CD1c-positive myeloid dendritic cell (primary cell): ENCODE measurements at regions not wholly inside any gene's neighbourhood (a gene's known extent, or its start where the extent isn't known, plus 50 kb on each side); places are given as distances from the start of the nearest gene placed in this dataset.

Experiments used
- DNase-seq: peaks from one replicate; pipeline ENCODE4 v3.0.0-alpha.2; 2016; ENCODE audit errors: extremely low spot score

DNA sequence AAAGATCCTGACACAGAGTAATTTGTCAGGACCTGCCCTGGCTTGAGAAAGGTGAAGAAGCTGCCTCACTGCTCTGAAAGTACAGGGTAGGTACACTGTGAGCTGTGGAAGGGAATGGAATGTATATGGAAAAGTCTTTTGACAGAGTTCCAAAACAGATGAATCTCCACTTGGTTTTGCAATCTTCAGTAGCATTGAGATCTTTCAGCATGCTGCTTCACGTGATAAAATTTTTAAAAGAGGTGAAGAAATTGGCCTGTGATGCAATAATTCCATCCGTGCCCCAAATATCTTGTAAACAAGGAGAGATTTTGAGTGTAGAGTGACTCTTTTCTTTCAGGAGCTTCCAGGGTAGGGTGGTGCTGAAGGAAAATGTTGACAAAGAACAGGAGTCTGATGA, 123.1 kb downstream of the OSR1 start:
- DNase-seq = no peak

DNA sequence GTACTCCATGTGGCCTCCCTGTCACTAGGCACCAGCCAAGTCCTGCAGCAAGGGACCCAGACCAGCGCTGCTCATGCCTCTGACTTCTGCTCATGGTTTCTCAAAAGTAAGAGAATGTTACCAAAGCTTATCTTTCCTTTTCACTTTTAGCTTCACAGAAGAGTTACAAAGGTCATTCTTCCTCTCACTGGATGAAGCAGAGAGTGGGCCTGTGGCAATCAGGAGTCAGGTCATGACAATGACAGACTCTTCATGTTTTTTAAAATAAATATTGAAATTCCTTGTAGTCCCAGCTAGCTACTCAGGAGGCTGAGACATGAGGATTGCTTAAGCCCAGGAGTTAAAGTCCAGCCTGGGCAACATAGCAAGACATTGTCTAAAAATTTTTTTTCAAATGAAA, 126.1 kb downstream of the OSR1 start:
- no peak for DNase-seq

DNA sequence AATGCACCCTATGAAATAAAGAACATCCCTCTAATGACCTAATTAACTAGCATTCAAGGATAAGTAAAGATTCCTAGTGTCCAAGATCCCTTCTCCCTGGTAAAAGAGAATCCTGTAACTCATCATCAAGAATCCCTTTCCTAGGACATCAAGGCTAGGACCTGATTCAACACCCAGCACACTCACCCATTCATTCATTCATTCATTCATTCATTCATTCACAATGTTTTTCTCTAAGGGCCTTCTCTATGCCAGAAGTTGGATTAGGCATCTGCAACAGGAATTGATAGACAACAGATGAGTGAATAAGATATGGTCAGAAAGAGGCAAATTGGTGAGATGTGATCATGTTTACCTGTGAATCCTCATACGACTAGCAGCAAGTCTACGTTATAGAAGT, 126.8 kb downstream of the OSR1 start:
- no peak for DNase-seq

DNA sequence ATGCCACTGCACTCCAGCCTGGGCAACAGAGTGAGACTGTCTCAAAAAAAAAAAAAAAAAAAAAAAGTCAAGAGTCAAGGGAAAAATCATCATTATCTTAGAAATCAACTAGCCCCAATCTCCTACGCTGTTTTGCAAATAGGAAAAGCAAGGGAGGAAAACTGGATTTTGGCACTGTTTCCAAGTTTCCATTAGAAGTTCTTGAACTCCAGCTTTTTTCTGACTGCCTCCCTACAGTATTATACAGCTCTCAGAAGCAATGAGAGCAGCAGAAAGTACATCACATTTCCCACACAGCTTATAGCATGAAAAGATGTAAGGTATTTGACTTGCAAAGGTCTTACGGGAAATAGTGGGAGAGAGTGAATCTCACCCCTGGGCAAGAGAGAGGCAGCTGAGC, 127.8 kb downstream of the OSR1 start:
- no peak for DNase-seq

DNA sequence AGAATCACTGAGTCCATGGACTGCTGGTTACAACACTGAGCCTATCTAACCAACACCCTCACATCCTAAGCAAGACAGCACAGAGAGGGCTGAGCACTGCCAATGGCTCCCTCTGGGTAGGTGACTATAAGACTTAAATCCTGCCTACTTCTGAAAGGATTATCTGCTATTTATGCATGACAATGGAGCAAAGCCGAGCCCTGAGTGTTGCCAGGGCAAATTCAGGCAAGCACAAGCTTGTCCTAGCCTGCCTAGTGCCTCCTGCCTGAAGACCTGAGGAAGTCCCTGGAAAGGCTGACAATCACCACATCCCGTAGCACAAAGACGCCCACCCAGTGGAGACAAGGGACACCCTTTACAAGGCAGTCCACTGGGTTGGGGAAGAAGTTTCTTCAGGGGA, 129.7 kb downstream of the OSR1 start:
- DNase-seq = no peak

DNA sequence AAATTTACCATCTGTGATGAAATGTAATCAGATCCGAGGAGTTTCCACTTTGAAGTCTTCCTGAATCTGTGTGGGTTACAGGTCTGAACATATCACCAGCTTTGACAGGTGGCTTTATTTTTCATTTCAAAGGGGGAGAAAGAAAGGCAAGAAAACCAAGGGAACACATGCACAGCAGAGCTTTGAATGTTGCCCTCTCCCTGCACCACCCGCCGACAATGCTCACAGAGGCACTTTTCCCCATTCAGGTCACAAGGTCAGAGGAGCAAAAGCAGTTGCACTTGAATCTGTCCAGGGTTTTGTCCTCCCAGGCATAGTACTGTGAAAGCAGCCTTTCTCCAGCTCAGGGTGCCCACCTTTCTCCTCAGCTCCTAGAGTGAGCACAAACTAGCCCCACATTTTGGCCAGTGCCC, 130.2 kb downstream of the OSR1 start:
- no peak for DNase-seq

DNA sequence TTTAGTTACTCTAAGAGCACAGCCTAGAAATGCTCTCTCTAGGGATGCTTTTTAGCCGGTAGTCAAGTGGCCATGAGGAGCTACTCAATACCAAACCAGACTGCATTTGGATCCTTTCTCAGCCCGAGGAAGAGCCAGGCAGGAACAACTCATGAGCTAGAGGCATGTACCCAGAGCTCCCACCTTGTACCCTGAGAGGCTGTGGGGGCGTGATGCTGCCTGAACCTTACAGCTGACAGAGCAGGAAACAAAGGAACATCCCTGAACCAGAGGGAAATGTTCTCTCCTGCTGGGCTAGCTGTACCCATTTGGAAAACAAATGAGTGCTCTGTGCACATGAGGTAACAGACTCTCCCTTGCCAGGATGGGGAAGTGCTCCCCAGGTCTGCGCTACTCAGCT, 131.6 kb downstream of the OSR1 start:
- no peak for DNase-seq

DNA sequence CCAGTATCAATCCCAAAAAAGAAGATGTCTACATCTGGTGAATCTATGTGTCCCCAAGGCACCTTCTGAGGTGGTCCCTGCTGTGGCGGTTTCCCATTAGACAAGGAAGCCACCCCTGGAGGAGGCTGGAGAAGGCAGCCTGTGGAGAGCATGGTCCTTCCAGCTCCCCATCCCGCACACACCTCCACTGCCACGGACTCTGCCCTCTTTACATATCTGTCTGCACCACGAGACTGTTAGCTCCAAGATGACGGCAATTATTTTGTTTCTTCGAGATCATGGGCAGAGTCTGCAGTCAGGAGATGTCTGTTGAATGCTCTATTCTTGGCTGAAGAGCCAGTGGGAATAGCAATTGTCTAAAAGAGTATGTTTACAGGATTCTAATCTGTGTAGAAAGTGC, 132.0 kb downstream of the OSR1 start:
- no peak for DNase-seq

DNA sequence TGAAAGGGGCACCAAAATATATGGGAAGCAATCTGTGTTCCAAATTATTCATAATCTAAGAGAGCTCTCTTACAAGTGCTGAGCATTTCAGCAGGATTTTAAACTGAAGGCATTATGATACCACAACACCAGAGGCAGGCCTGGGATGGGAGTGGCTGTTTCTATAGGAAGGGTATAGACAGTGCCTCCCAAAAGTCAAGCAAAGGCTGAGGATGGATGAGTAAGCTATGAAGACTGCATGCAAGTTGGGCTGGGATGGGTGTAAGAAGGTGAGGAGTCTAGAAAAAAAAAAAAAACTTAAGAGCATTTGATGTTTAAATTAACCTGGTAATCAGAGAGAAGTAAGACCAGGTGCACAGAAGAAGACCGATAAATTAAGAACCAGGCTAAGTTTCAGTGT, 132.5 kb downstream of the OSR1 start:
- no peak for DNase-seq

DNA sequence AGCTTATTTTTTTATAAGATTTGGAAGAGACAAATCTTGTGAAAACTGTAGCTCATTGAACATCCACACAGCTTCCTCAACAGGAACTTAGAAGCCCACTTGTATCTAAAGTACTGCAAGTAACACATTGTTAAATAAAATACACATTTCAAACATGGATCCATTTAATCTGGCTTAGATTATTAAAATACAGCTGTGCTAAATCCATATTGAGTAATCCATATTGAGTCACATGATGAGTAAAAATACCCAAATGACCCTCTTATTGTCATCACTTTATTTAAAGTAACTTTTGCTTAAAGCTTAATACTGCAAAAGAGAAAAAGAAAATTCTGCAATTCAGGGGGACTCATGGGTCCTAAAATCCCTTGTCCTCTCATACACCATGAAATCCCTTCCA, 133.3 kb downstream of the OSR1 start:
- no peak for DNase-seq

DNA sequence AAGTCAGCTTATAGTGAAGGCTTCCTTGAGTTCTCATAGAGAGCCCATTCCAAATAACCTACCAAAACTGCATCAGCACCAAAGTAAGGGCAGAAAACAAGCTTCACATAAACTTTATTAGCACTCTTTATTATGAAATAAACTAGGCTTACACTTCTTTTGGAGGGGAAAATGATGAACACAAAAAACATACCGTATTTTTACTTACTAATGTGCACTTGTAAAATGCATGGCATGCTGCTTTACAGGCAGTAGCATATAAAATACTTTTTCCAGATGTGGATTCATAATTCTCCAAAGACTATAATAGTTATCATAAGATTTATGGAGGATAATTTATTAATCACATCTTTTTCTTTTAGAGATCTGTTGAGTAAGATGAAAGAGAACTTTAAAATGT, 133.9 kb downstream of the OSR1 start:
- no peak for DNase-seq

DNA sequence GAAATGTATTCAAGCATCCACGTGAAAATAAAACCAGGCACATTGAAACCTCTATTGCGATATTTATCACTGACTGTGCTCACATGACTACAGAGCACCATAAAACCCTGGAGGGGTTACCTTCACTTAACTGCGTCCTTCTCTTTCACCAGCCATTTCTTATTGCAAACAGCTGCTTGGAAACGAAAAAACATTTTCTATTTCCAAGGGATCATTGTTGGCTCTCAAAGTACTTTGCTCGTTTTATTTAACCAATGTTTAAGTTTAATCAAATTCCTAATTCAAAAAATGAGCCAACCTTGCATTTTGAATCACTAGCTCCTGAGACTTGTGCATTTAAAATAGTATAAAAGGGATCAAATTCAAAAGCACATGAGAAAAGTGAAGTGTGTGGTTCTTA, 134.4 kb downstream of the OSR1 start:
- DNase-seq = no peak

DNA sequence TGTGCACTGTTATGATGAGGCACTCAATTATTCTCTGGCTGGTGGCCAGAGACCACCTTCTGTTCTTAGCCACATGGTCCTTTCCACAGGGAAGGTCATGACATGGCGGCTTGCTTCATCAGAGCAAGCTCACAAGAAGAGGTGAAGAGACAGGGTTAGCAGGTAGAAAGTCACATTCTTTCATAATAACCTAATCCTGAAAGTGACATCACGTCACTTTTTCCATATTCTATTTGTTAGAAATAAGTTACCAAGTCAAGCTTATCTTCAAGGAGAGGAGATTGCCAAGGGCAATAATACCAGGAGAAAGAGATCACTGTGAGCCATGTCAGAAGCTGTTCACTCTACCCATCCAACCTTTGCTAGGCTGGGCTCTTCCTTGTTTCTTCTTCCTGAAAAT, 139.4 kb downstream of the OSR1 start:
- DNase-seq = no peak

DNA sequence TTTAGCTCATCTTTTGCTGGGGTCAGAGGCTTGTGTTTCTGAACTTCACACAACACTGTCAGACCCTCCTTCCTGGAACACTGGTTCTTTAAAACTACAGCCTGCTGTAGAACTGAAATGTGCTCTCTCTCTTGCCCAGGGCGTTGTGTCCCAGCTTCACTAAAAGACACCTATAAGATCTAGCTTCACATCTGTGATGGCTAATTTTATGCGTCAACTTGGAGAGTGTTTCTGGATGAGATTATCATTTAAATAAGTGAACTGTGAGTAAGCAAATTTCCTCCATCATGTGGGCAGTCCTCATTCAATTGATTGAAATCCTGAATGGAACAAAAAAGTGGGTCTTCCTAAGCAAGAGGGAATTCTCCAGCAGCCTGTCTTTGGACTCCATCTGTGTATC, 140.3 kb downstream of the OSR1 start:
- DNase-seq = no peak

DNA sequence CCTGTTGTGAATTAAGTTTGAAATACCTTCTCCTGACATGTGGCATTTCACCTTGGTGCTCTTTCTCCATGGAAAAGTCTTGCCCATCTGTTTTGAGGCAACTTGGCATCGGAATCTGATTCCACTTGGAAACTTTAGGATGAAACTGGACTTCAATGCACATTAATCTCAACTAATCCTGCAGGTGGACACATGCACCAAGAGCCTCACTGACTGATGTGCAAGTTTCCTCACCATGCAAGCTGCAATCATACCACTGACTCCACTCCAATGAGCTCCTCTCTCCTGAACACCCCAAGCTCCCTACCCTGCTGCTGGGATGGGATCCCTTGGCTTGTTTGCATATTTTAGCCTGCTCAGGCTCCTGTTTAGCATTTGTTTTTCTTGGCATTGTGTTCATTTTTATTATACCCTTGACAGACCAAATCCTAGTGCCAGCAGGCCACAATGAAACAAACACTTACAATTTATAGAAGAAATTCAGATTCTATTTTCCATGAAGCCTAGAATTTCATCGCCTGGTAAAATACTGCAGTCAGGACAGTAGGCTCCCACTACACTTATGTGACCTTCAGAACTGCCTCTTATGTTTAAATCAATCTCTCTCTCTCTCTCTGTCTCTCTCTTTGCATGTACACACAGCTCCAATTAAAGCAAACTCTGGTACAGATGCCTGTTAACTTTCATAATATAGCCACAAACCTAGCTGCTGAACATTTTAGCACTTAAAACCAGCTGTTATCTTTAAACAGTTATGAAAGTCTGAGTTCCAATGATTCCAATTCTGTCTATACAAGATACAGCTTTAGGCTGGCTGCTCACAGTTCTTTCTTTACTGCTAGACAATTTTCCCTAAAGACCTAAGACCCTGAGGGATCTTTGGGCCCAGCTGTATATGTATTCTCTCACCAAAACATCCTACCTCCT, 141.5 kb downstream of the OSR1 start:
- no peak for DNase-seq

DNA sequence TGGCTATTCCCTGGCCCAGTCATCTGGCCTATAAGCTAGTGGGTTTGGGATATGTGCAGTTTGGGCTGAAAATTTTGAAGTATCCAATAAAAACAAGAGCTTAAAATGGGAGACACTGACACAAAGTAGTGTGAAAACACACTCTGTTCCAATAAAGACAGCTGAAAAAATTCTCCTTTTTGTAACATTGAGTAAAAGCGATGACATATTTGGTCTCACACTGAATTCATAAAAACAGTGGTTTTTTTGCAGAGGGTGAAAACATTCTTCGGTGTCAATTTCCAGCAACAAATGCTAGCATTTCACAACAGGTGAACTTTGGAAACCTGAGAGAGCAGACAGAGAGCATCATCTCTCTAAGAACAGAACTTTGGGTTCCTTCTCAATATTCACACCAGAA, 142.2 kb downstream of the OSR1 start:
- DNase-seq = no peak

DNA sequence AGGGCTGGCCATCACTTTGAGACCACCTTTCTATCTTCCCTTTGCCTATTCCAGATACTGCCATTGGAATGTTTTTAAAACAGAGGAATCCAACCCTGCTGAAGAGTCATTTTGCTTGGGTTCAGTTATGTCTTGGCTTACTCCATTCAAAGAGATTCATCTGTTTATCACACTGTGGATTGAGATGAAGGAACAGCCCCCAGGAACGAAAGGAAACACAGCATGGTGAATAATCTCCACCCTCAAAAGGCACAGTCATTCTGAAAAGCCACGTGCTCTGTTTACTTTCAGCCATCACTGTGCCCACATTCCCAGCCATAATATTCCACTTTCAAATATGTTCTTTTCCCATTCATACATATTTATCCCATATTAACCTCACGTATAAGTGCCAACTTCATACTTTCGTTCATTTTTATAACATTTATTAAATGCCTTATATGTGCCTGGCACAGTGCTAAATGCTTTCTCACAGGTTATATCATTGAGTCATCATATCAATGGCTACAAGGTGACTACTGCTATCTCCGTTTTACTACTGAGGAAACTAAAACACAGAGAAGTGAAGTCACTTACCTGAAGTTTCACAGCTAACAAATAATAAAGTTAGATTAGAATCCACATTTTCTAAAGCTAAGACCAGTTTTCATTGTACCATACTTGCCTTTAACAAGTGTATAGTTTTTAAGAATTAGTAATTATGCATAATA, 143.6 kb downstream of the OSR1 start:
- no peak for DNase-seq

DNA sequence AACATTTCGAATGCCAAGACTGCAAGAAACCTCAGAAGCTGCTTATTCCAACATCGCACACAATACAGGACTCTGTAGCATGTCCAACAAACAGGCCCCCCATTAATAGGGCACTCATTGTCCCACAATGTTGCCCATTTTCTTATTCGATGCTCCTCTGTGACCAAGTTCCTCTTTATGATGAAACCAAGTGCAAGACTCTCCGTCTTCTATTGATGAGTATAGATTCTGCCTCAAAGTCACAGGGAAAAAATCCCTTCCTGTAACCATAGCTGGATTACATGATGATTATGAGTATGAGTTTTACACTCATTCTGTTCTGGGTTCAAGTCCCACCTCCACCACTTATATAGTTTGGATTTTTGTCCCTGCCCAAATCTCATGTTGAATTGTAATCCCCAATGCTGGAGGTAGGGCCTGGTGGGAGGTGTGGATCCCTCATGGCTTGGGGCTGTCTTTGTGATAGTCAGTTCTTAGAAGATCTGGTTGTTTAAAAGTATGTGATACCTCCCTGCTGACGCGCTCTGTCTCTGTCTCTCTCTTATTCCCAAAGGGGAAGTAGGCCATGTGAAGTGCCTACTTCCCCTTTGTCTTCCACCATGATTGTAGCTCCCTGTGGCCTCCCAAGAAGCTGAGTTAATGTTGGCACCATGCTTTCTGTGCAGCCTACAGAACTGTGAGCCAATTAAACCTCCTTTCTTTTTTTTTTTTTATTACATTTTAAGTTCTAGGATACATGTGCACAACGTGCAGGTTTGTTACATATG, 148.7 kb downstream of the OSR1 start:
- DNase-seq = no peak

DNA sequence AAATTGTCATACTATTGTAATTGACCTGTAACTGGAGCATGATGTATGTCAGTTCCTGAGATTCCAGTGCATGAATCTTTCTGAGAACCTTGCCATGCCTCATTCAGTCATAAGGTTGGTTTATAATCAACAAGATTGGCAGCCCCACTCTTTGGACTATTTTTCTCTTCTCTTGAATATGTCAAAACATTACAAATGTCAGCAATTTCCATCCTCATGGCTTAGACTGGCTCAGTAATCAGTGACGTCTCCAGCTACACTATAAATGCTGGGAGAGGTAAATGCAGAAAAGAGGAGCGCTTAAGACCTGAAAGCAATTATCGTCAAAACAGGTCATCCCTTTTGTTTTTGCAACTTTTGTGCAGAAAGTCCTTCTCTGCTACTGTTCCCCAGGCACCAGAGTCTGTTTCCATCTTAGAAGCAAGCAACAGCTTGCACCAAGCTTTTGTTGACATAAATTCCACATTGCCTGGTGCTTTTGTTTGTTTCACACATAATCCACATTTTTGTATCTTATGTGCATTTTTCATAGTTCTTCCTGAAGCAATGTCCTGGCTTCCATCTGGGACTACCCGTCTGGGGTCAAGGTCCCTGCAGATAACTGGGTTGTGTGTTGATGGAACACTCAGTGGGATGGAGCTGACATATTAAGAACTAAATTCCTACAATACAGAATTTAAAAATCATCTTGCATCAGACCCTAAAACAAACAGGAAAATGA, 149.8 kb downstream of the OSR1 start:
- DNase-seq = no peak

DNA sequence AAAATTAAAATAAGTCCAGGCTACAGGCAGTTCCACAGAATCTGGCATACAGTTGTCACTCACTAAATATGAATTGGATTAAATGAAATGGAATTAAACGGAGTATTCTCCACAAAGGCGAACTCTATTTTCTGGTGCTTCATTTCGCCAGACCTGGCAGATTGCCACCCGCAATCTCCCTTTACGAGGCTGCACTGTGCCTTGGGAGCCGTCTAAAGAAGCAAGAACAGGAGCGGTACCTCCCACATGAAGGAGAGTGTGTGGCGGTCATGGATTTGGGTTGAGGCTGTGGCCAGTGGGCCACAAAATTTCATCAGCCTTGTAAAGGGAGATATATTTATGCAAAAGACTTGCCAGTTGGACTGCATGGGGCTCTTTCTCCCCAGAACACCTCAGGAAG, 151.0 kb downstream of the OSR1 start:
- DNase-seq = no peak

DNA sequence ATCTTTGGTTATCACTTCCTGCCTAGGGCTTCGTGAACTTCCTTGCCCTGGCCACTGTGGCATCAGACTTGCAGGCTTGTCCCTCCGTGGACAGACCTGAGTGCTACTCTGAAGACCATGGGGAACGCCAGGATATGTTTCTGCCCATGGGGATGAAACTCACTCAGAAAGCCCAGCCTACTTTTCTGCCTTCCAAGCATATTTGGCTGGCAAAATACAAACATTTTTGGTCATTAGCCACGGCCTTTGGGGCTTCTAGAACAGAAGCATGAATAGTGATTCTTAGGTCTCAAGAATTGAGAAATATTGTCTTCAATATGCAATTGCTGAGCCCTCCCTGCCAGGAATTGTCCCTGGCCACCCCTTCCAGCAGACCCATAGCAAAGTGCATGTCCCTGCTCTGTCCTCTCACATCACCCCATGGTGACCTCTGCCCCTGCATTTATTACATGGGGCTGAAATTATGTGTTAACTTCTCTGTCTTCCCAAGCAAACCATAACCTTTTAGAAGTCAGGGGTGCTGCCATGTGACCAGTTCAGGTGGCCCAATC, 152.4 kb downstream of the OSR1 start:
- no peak for DNase-seq

DNA sequence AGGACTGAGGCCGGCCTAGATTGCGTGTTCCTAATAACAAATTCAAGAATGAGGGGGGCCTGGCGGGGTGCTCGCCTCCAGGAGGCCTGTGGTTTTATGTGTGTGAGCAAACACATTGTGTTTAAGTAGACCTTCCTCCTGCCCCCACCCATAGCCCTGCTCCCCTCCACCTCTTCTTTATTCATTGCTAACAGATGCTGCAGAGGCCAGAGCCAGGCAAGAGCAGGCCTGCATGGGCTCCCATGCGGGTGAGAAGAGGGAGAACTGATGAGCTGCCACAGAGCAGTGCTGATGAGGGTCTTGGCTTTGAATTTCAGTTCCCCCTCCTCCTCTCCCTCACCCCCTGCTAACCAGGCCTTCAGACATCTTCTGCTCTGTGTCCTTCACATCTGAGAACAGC, 154.6 kb downstream of the OSR1 start:
- no peak for DNase-seq
